Stimulated activated naive B cell treated with anti-CD40 and anti-IgM and Interleukin-4, amounts not matched to agents 10 μg/mL and 1 μg/mL and 100 μg/mL, for 72 hours (primary cell): ENCODE measurements at regions not wholly inside any gene's neighbourhood (a gene's known extent, or its start where the extent isn't known, plus 50 kb on each side); places are given as distances from the start of the nearest gene placed in this dataset.

Experiments used
- ATAC-seq, 2 donors: fragments of 150-1000 bp; cut with Tn5 transposase; replicated peaks; 2 replicates each; pipeline ENCODE4 v1.10.0; 2021; ENCODE audit warnings: moderate library complexity in 1 of 2
- DNase-seq: peaks from one replicate; pipeline ENCODE4 v3.0.0; 2021
- H3K27ac Mint-ChIP-seq: one replicate; pipeline ENCODE4 v1.8.0; 2022; ENCODE audit warnings: mild to moderate bottlenecking, mixed read lengths
- H3K27me3 Mint-ChIP-seq, 2 donors: one replicate each; pipeline ENCODE4 v1.8.0; 2022; ENCODE audit warnings: mixed read lengths in 2 of 2
- H3K36me3 Mint-ChIP-seq, 2 donors: one replicate each; pipeline ENCODE4 v1.8.0; 2022; ENCODE audit warnings: mixed read lengths in 2 of 2, mild to moderate bottlenecking in 1 of 2
- H3K4me1 Mint-ChIP-seq, 2 donors: one replicate each; pipeline ENCODE4 v1.8.0; 2022; ENCODE audit warnings: mixed read lengths in 2 of 2, mild to moderate bottlenecking in 1 of 2
- H3K4me3 Mint-ChIP-seq, 2 donors: one replicate each; pipeline ENCODE4 v1.8.0; 2022; ENCODE audit warnings: mild to moderate bottlenecking in 2 of 2, mixed read lengths in 2 of 2, moderate library complexity in 1 of 2
- H3K9me3 Mint-ChIP-seq, 2 donors: one replicate each; pipeline ENCODE4 v1.8.0; 2022; ENCODE audit warnings: mixed read lengths in 2 of 2, mild to moderate bottlenecking in 1 of 2

DNA sequence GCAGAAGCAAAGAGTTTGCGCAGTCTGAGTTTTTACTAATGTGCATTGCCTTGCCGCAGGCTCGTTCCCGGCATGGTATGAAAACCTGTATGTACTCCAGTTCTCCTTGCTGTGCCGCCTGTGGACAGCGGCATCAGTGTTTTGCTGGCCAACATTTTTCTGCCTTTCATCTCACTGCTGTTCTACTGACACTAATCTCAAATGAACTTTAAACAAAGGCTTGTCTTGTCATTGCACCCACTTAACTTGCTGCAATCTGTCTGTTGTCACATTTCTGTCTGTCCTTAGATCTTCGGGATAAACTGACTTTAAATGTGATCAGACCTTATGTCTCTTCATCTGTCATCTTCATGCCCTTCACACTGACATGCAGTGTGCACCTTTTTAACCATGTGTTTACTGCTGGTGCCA is 71.7 kb upstream of the ZNRF2 start:
- ATAC-seq (no peak), DNase-seq (no peak)
- H3K9me3 Mint-ChIP-seq: no peaks in the 10 kb centered on the region
- no peaks in the 10 kb centered on the region for H3K36me3 Mint-ChIP-seq
- peaks cover 10 to 14% of the 10 kb centered on the region in 2 donors for H3K4me1 Mint-ChIP-seq
- H3K27ac Mint-ChIP-seq: no peak overlapping the region
- no peak overlapping the region for H3K4me3 Mint-ChIP-seq
- peaks cover 0 to 9% of the 10 kb centered on the region in 2 donors for H3K27me3 Mint-ChIP-seq

- Mint-ChIP-seq H3K4me1 (peaks cover 10 to 14% of the 10 kb centered on the region in 2 donors), H3K9me3 (no peaks in the 10 kb centered on the region), H3K36me3 (peaks cover 0 to 1% of the 10 kb centered on the region in 2 donors), H3K4me3 (no peak overlapping the region), H3K27ac (no peak overlapping the region), H3K27me3 (peaks cover 0 to 9% of the 10 kb centered on the region in 2 donors)
- DNase-seq: no peak
- no peak for ATAC-seq
These were observed 70.8 kb upstream of the ZNRF2 start for GRCh38 chr7:30213637-30214036.

DNA sequence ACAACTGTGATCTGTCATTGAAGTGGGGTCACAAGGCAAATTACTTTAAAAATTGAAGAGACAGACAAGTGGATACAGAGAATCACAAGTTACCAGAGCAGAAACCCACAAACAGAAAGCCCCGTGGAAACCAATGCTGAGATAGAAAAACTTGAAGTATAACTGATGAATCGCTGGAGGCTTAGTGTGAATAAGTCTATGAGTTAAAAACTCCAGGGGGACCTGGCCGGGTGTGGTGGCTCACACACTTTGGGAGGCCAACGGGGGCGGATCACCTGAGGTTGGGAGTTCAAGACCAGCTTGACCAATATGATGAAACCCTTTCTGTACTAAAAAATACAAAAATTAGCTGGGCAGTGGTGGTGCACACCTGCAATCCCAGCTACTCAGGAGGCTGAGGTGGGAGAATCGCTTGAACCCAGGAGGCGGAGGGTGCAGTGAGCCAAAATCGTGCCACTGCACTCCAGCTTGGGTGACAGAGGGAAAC is 69.7 kb upstream of the ZNRF2 start:
- ATAC-seq (no peak), DNase-seq (no peak)
- H3K4me3 Mint-ChIP-seq: no peak overlapping the region
- H3K4me1 Mint-ChIP-seq: peaks cover 10 to 14% of the 10 kb centered on the region in 2 donors
- H3K27me3 Mint-ChIP-seq: peaks cover 0 to 9% of the 10 kb centered on the region in 2 donors
- H3K27ac Mint-ChIP-seq: no peak overlapping the region
- H3K9me3 Mint-ChIP-seq: peaks cover 0 to 7% of the 10 kb centered on the region in 2 donors
- H3K36me3 Mint-ChIP-seq: peaks cover 0 to 1% of the 10 kb centered on the region in 2 donors

DNA sequence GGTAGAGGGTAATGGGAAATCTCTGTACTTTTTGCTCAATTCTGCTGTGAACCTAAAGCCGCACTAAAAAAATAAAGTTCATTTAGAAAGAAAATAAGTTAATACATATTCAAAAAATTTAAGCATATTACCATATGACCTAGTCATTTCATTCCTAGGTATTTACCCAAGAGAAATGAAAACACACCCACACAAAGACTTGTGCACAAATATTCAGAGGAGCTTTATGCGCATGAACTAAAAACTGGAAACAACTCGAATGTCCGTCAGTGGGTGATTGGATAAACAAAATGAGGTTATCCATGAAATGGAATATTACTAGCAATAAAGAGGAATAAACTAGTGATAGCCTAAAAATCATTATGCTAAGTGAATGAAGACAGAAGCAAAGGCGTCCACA is 62.6 kb upstream of the ZNRF2 start:
- no peaks in the 10 kb centered on the region for H3K27me3 Mint-ChIP-seq
- peaks cover 20 to 37% of the 10 kb centered on the region in 2 donors for H3K4me1 Mint-ChIP-seq
- no peak overlapping the region for H3K27ac Mint-ChIP-seq
- peaks cover 5 to 17% of the 10 kb centered on the region in 2 donors for H3K9me3 Mint-ChIP-seq
- ATAC-seq: no peak
- no peak overlapping the region for H3K4me3 Mint-ChIP-seq
- DNase-seq: no peak
- H3K36me3 Mint-ChIP-seq: peaks cover 0 to 3% of the 10 kb centered on the region in 2 donors

DNA sequence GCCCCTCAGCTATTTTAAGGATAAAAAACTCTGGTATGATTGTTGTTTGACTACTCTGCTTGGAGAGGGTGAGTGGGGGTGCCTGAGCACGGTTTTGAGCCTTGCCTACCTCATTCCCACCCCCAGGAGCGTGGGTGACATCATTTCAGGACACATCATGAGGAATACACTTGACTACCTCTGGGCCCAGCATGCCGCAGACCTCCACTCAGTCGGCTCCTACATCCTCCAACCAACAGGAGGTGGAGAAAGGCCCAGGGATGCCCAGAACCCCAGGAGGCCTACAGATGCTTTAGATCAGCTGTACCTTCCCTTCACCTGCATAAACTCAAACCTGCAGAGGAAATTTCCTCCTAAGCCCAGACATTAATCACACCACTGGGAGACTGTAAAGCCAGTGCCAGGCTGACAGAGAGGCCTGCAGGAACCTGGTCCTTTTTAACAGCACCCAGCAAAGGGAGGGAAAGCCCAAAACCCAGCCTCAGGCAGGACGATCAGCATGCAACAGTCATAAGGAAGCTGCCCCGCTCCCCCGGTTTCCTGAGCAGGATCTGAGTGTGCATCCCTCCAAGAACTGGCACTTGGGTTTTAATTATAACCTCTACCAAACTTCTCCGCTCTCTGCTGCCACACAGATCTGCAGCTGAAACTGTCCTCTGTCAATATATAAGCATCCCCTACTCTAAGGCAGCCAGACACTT is 61.7 kb upstream of the ZNRF2 start:
- H3K4me3 Mint-ChIP-seq: no peak overlapping the region
- no peak overlapping the region for H3K27ac Mint-ChIP-seq
- no peak for DNase-seq
- peaks cover 23 to 42% of the 10 kb centered on the region in 2 donors for H3K4me1 Mint-ChIP-seq
- ATAC-seq: no peak
- H3K9me3 Mint-ChIP-seq: peaks cover 5 to 17% of the 10 kb centered on the region in 2 donors
- H3K36me3 Mint-ChIP-seq: peaks cover 0 to 3% of the 10 kb centered on the region in 2 donors
- no peaks in the 10 kb centered on the region for H3K27me3 Mint-ChIP-seq

- no peak overlapping the region for H3K4me3 Mint-ChIP-seq
- H3K4me1 Mint-ChIP-seq: peaks cover 23 to 42% of the 10 kb centered on the region in 2 donors
- no peaks in the 10 kb centered on the region for H3K27me3 Mint-ChIP-seq
- ATAC-seq (no peak), DNase-seq (no peak)
- H3K9me3 Mint-ChIP-seq: peaks cover 5 to 17% of the 10 kb centered on the region in 2 donors
- H3K36me3 Mint-ChIP-seq: peaks cover 0 to 2% of the 10 kb centered on the region in 2 donors
- H3K27ac Mint-ChIP-seq: no peak overlapping the region
These were observed 60.5 kb upstream of the ZNRF2 start for GRCh38 chr7:30223896-30224295.

GRCh38 chr7:30224511-30225062 is 59.8 kb upstream of the ZNRF2 start:
- DNase-seq: no peak
- Mint-ChIP-seq H3K36me3 (peaks cover 0 to 2% of the 10 kb centered on the region in 2 donors), H3K27me3 (no peaks in the 10 kb centered on the region), H3K9me3 (peaks cover 5 to 12% of the 10 kb centered on the region in 2 donors), H3K4me1 (peaks cover 23 to 42% of the 10 kb centered on the region in 2 donors), H3K4me3 (no peak overlapping the region), H3K27ac (no peak overlapping the region)
- no peak for ATAC-seq

- Mint-ChIP-seq H3K36me3 (peaks cover 0 to 2% of the 10 kb centered on the region in 2 donors), H3K9me3 (peaks cover 4% of the 10 kb centered on the region in 2 donors), H3K27me3 (no peaks in the 10 kb centered on the region), H3K4me3 (peak overlapping the region; percentile 29 to 47), H3K27ac (peak overlapping the region; percentile 82), H3K4me1 (peaks cover 23 to 42% of the 10 kb centered on the region in 2 donors)
- ATAC-seq (peak; percentile 99), DNase-seq (peak; percentile 74)
These were observed 58.4 kb upstream of the ZNRF2 start for GRCh38 chr7:30225863-30226613.

DNA sequence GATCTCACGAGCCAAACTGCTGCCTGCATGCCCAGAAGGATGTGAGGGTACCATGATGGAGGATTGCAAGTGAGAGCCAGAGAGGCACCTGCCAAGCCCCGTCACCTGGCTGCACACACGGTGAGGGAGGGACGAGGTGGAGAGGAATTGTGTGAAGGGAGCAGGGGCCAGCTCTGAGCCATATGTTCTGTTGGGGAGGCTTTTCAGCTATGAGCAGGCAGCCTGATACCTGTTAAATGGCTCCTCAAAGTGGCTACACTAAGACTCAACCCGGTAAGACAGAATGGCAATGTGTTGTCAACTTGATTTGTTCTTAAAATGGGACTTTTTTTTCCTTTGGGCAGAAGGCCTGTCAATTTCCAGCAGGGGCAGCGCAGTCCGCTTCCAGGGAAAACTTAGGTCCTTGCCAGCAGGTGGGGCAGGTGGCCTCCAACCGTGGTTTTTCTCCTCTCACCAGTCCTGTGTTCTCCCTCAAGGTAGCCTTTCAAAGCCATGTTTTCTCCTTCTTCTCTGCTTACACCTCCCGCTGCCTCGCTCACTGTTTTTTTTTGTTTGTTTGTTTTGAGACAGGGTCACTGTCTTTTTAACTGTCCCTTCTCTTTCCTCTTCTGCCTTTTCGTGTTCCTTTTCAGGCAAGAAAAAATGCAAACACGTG is 57.7 kb upstream of the ZNRF2 start:
- H3K36me3 Mint-ChIP-seq: peaks cover 0 to 2% of the 10 kb centered on the region in 2 donors
- H3K4me1 Mint-ChIP-seq: peaks cover 23 to 41% of the 10 kb centered on the region in 2 donors
- peaks cover 4% of the 10 kb centered on the region in 2 donors for H3K9me3 Mint-ChIP-seq
- H3K27me3 Mint-ChIP-seq: peaks cover 0 to 4% of the 10 kb centered on the region in 2 donors
- DNase-seq: no peak
- H3K4me3 Mint-ChIP-seq: peak overlapping the region in 1 of 2 donors; percentile 29
- peak overlapping the region; percentile 82 for H3K27ac Mint-ChIP-seq
- ATAC-seq: no peak

- DNase-seq (no peak), ATAC-seq (no peak)
- Mint-ChIP-seq H3K27me3 (peaks cover 0 to 4% of the 10 kb centered on the region in 2 donors), H3K4me1 (peaks cover 7 to 10% of the 10 kb centered on the region in 2 donors), H3K27ac (no peak overlapping the region), H3K9me3 (no peaks in the 10 kb centered on the region), H3K36me3 (no peaks in the 10 kb centered on the region), H3K4me3 (no peak overlapping the region)
These were observed 53.1 kb upstream of the ZNRF2 start for GRCh38 chr7:30231271-30231670.

DNA sequence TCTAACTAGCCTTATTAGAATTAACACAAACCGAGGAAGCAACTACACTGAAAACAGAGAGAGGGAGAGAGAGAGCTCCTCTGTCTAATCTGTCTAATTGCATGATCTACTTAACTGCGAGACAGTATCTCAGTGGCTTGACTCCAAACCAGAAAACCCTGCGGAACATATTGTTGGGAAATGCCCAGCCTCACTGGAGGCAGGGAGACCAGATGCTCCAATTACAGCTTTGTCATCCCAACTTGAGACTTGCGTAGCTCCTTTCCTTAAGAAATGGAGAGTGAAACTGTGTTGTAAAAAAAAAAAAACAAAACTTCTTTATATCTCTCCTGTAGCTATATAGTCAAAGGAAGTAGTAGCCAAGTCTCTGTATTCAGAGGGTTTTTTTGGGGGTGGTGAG is 52.0 kb upstream of the ZNRF2 start:
- Mint-ChIP-seq H3K27ac (no peak overlapping the region), H3K27me3 (peaks cover 0 to 4% of the 10 kb centered on the region in 2 donors), H3K36me3 (no peaks in the 10 kb centered on the region), H3K4me3 (no peak overlapping the region), H3K9me3 (no peaks in the 10 kb centered on the region), H3K4me1 (peaks cover 2 to 4% of the 10 kb centered on the region in 2 donors)
- ATAC-seq (no peak), DNase-seq (no peak)
